Tibial nerve (tissue), 4 donors: ENCODE measurements at regions not wholly inside any gene's neighbourhood (a gene's known extent, or its start where the extent isn't known, plus 50 kb on each side); places are given as distances from the start of the nearest gene placed in this dataset.
A peak's percentile ranks its signal among the peaks of the same experiment; 100 is the strongest.

Experiments
- DNase-seq, 2 donors: peaks; one replicate each; pipeline ENCODE4 v3.0.0-alpha.2; 2019; ENCODE audit warnings: low spot score in 2 of 2
- H3K27ac ChIP-seq, 4 donors: fragments of 200-600 bp; sonication (generic) in 3 of 4; one replicate each; pipeline ENCODE4 v1.5.1; 2017 to 2019; ENCODE audit warnings: mild to moderate bottlenecking in 1 of 4
- H3K27me3 ChIP-seq, 2 donors: fragments of 200-600 bp; sonication (generic) in 1 of 2; one replicate each; pipeline versions ENCODE4 v1.5.1 to v1.6.0; 2017 to 2019
- H3K36me3 ChIP-seq, 3 donors: fragments of 200-600 bp; sonication (generic); one replicate each; pipeline ENCODE4 v1.5.1; 2018 to 2019
- H3K4me1 ChIP-seq, 4 donors: fragments of 200-600 bp; sonication (generic) in 3 of 4; one replicate each; pipeline ENCODE4 v1.5.1; 2017 to 2019
- H3K4me3 ChIP-seq, 4 donors: fragments of 200-600 bp; sonication (generic) in 3 of 4; one replicate each; pipeline ENCODE4 v1.5.1; 2017 to 2019; ENCODE audit warnings: mild to moderate bottlenecking in 1 of 4, moderate library complexity in 1 of 4
- H3K9me3 ChIP-seq, 4 donors: fragments of 200-600 bp; sonication (generic) in 3 of 4; one replicate each; pipeline ENCODE4 v1.5.1; 2017 to 2019
- EP300 ChIP-seq, 2 donors: sonication (generic); formaldehyde crosslinking; IDR thresholded peaks; one replicate each; pipeline ENCODE4 v1.6.1; 2017; ENCODE audit warnings: antibody characterized with exemption in 2 of 2, mild to moderate bottlenecking in 1 of 2
- POLR2A ChIP-seq, 2 donors: fragments of 450-650 bp; IDR thresholded peaks; one replicate each; pipeline ENCODE4 v1.6.1; 2017; ENCODE audit warnings: antibody characterized with exemption in 2 of 2, mild to moderate bottlenecking in 2 of 2, moderate library complexity in 2 of 2
- WGBS, 2 donors: methylation state at CpG; one replicate each; pipeline ENCODE4 v1.1.5; 2018; 5-methylcytosine and 5-hydroxymethylcytosine counted together
- TF ChIP-seq, protein P1 (sequence below), 5 experiments: fragments of 200-600 bp in 3 of 5; fragments of 450-650 bp in 2 of 5; sonication (generic) in 3 of 5; IDR thresholded peaks; one replicate each; pipeline ENCODE4 v1.5.1; 2016 to 2019; ENCODE audit warnings: antibody characterized with exemption in 5 of 5, mild to moderate bottlenecking in 3 of 5, moderate library complexity in 2 of 5

DNA sequence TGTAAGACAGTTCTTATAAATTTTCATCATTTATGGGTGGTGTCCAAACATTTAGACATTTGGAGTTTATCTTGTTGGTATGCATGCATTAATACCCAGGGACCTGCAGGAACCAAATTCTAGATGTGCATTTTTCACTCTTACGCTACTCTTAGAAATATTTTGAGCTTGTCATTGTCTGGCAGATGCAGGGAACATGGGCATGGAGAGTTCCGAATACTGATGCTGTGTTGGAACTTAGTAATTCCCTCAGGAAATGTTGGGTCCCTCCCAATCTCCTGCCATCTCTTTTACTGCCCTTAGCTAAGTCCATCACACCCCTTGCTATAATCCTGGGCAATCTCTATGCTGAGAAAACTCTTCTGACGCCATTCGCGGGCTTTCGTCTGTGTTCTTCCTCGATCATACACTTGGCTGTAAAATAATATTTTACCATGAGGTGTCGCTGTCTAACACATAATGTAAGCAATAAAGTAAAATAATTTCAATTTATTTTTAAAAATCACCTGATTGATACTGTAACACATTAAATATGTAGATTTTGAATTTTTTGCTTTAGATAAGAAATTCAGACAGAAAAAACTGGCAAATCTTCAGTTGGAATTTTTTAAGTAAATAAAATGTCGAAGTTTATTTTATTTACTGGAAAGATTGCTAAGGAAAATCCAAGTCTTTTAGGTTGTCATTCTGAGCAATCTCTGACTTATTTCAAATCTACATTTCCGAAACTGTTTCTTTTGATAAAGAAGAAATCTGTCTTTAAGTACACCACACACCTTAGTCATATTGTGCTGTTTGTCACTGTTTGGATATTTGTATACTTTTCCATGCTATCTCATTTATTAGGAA, 304.1 kb upstream of the SSTR1 start:
- Histone ChIP-seq H3K4me3 (no peak overlapping the region), H3K36me3 (no peaks in the 10 kb centered on the region), H3K4me1 (peaks cover 0 to 11% (median 2%) of the 10 kb centered on the region in 4 donors), H3K27me3 (no peaks in the 10 kb centered on the region), H3K9me3 (no peaks in the 10 kb centered on the region), H3K27ac (no peak overlapping the region)
- peak in 1 of 2 donors; percentile 42 for DNase-seq
- 26 to 40% methylated on average over 10 of the region's 10 CpGs for WGBS, 2 donors
- TF ChIP-seq, protein P1, sequence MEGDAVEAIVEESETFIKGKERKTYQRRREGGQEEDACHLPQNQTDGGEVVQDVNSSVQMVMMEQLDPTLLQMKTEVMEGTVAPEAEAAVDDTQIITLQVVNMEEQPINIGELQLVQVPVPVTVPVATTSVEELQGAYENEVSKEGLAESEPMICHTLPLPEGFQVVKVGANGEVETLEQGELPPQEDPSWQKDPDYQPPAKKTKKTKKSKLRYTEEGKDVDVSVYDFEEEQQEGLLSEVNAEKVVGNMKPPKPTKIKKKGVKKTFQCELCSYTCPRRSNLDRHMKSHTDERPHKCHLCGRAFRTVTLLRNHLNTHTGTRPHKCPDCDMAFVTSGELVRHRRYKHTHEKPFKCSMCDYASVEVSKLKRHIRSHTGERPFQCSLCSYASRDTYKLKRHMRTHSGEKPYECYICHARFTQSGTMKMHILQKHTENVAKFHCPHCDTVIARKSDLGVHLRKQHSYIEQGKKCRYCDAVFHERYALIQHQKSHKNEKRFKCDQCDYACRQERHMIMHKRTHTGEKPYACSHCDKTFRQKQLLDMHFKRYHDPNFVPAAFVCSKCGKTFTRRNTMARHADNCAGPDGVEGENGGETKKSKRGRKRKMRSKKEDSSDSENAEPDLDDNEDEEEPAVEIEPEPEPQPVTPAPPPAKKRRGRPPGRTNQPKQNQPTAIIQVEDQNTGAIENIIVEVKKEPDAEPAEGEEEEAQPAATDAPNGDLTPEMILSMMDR (IDR thresholded peaks at IDR 0.05), result peak; percentile 35 to 49 (median 45)
- no peak for TF ChIP-seq EP300 (IDR thresholded peaks at IDR 0.05)

- 90 to 95% methylated on average over 2 of the region's 2 CpGs for WGBS, 2 donors
- TF ChIP-seq, protein P1 (IDR thresholded peaks at IDR 0.05), result no peak
- TF ChIP-seq EP300 (IDR thresholded peaks at IDR 0.05), result no peak
- TF ChIP-seq POLR2A (IDR thresholded peaks at IDR 0.05), result no peak
- no peak overlapping the region for H3K27ac ChIP-seq
- no peak overlapping the region for H3K4me3 ChIP-seq
- no peaks in the 10 kb centered on the region for H3K36me3 ChIP-seq
- peaks cover 0 to 7% (median 0%) of the 10 kb centered on the region in 4 donors for H3K9me3 ChIP-seq
- H3K4me1 ChIP-seq, result no peaks in the 10 kb centered on the region
- H3K27me3 ChIP-seq, result no peaks in the 10 kb centered on the region
- no peak for DNase-seq
Measured at GRCh38 chr14:37924622-37925021, 283.1 kb upstream of the SSTR1 start.

- no peak overlapping the region for H3K27ac ChIP-seq
- no peak for TF ChIP-seq POLR2A (IDR thresholded peaks at IDR 0.05)
- no peak for TF ChIP-seq EP300 (IDR thresholded peaks at IDR 0.05)
Measured at GRCh38 chr14:37932008-37932407, 275.7 kb upstream of the SSTR1 start.

GRCh38 chr14:37932481-37932880, 275.2 kb upstream of the SSTR1 start:
- no peak for TF ChIP-seq EP300 (IDR thresholded peaks at IDR 0.05)
- TF ChIP-seq, protein P1 (IDR thresholded peaks at IDR 0.05), result no peak
- TF ChIP-seq POLR2A (IDR thresholded peaks at IDR 0.05), result no peak
- Histone ChIP-seq H3K4me3 (no peak overlapping the region), H3K27ac (no peak overlapping the region), H3K27me3 (no peaks in the 10 kb centered on the region), H3K36me3 (no peaks in the 10 kb centered on the region), H3K9me3 (no peaks in the 10 kb centered on the region), H3K4me1 (no peaks in the 10 kb centered on the region)
- WGBS, 2 donors, result 64 to 72% methylated on average over 5 of the region's 5 CpGs
- no peak for DNase-seq

More at GRCh38 chr14:37932008-37932407, 275.7 kb upstream of the SSTR1 start:
- no peaks in the 10 kb centered on the region for H3K4me1 ChIP-seq
- no peak for DNase-seq
- no peaks in the 10 kb centered on the region for H3K27me3 ChIP-seq
- no peaks in the 10 kb centered on the region for H3K9me3 ChIP-seq
- no peak overlapping the region for H3K4me3 ChIP-seq
- H3K36me3 ChIP-seq, result no peaks in the 10 kb centered on the region
- 48 to 53% methylated on average over 6 of the region's 6 CpGs for WGBS, 2 donors

- H3K36me3 ChIP-seq, result no peaks in the 10 kb centered on the region
- H3K27me3 ChIP-seq, result no peaks in the 10 kb centered on the region
- TF ChIP-seq, protein P1 (IDR thresholded peaks at IDR 0.05), result no peak
- no peak for TF ChIP-seq EP300 (IDR thresholded peaks at IDR 0.05)
- TF ChIP-seq POLR2A (IDR thresholded peaks at IDR 0.05), result no peak
- H3K27ac ChIP-seq, result no peak overlapping the region
- DNase-seq, result no peak
- no peaks in the 10 kb centered on the region for H3K9me3 ChIP-seq
- H3K4me1 ChIP-seq, result no peaks in the 10 kb centered on the region
- WGBS, 2 donors, result 55 to 61% methylated on average over 2 of the region's 2 CpGs
- H3K4me3 ChIP-seq, result no peak overlapping the region
Measured at GRCh38 chr14:37936971-37937370, 270.7 kb upstream of the SSTR1 start.
